IMR-90 (cell line): ENCODE measurements at regions not wholly inside any gene's neighbourhood (a gene's known extent, or its start where the extent isn't known, plus 50 kb on each side); places are given as distances from the start of the nearest gene placed in this dataset.

Source experiments
- ATAC-seq: fragments of 200-7000 bp; cut with Tn5 transposase; 2 replicates; pipeline ENCODE4 v1.9.1; 2020; ENCODE audit warnings: low read depth, mild to moderate bottlenecking, moderate library complexity
- BruUV-seq: library from RNA; stranded (reverse); fragments of 400-500 nt; replicated peaks from 2 replicates; lab custom pipeline; 2021; lab: Mats Ljungman, UMichigan
- CTCF ChIA-PET: fragments of 300-600 bp; formaldehyde crosslinking; extraction: SDS; loops from one replicate; lab custom pipeline; 2021; ENCODE audit warnings: antibody characterized with exemption; lab: Yijun Ruan, JAX
- POLR2A ChIA-PET: fragments of 300-600 bp; sonication (Branson Sonifier 250); formaldehyde crosslinking; loops from one replicate; lab custom pipeline; 2022; ENCODE audit warnings: antibody characterized with exemption; ENCODE audit not compliant: unreplicated experiment; lab: Charles Lee
- DNase-seq: peaks from one replicate; pipeline ENCODE4 v3.0.0; 2013
- H2AFZ ChIP-seq: replicated peaks from 2 replicates; pipeline ENCODE3; 2013; ENCODE audit warnings: low read length, mild to moderate bottlenecking; ENCODE audit not compliant: poor library complexity
- H2AK5ac ChIP-seq: 2 replicates; pipeline ENCODE4 v1.6.1; 2013; ENCODE audit warnings: low read depth, low read length, inconsistent platforms
- H2AK9ac ChIP-seq: replicated peaks from 2 replicates; pipeline ENCODE3; 2013; ENCODE audit warnings: mild to moderate bottlenecking, low read depth, low read length, moderate library complexity; ENCODE audit not compliant: poor library complexity
- H2BK120ac ChIP-seq: 2 replicates; pipeline ENCODE4 v1.6.1; 2013; ENCODE audit warnings: low read depth, low read length, inconsistent platforms
- H2BK15ac ChIP-seq: 3 replicates; pipeline ENCODE4 v1.6.1; 2013; ENCODE audit warnings: low read depth, low read length, inconsistent platforms
- H2BK20ac ChIP-seq: 2 replicates; pipeline ENCODE4 v1.6.1; 2013; ENCODE audit warnings: low read depth, mild to moderate bottlenecking, inconsistent platforms, low read length, moderate library complexity
- H2BK5ac ChIP-seq: 2 replicates; pipeline ENCODE4 v1.6.1; 2013; ENCODE audit warnings: mild to moderate bottlenecking, low read depth, low read length, inconsistent platforms; ENCODE audit not compliant: poor library complexity, severe bottlenecking
- H3K14ac ChIP-seq: replicated peaks from 2 replicates; pipeline ENCODE4 v1.6.1; 2013; ENCODE audit warnings: low read depth, low read length, inconsistent platforms
- H3K18ac ChIP-seq: 2 replicates; pipeline ENCODE4 v1.6.1; 2013; ENCODE audit warnings: low read depth, low read length, control low read depth
- H3K23ac ChIP-seq: 2 replicates; pipeline ENCODE4 v1.6.1; 2013; ENCODE audit warnings: low read depth, low read length, inconsistent platforms
- H3K27ac ChIP-seq: 2 replicates; pipeline ENCODE4 v1.5.1; 2013; ENCODE audit warnings: mild to moderate bottlenecking, control low read depth, low read length; ENCODE audit not compliant: insufficient read depth
- H3K27me3 ChIP-seq: 2 replicates; pipeline ENCODE4 v1.6.1; 2013; ENCODE audit warnings: low read length; ENCODE audit not compliant: control insufficient read depth, insufficient read depth
- H3K36me3 ChIP-seq: 2 replicates; pipeline ENCODE4 v1.6.1; 2013; ENCODE audit warnings: low read length, mixed read lengths; ENCODE audit not compliant: control insufficient read depth, insufficient read depth
- H3K4ac ChIP-seq: 2 replicates; pipeline ENCODE4 v1.6.1; 2013; ENCODE audit warnings: low read depth, low read length, inconsistent platforms
- H3K4me1 ChIP-seq: 2 replicates; pipeline ENCODE4 v1.6.1; 2013; ENCODE audit warnings: low read length, mixed read lengths; ENCODE audit not compliant: control insufficient read depth, insufficient read depth
- H3K4me2 ChIP-seq: 2 replicates; pipeline ENCODE4 v1.6.1; 2013; ENCODE audit warnings: low read depth, mild to moderate bottlenecking, control low read depth, low read length, moderate library complexity
- H3K4me3 ChIP-seq: 2 replicates; pipeline ENCODE4 v1.5.1; 2013; ENCODE audit warnings: low read depth, mild to moderate bottlenecking, control low read depth, low read length, moderate library complexity; ENCODE audit not compliant: insufficient read depth
- H3K56ac ChIP-seq: 2 replicates; pipeline ENCODE4 v1.6.1; 2013; ENCODE audit warnings: low read length, inconsistent platforms; ENCODE audit not compliant: insufficient read depth; ENCODE audit errors: extremely low read depth
- H3K79me1 ChIP-seq, 2 experiments: 2 replicates each; pipeline ENCODE4 v1.6.1; 2013; ENCODE audit warnings: low read length in 2 of 2, inconsistent platforms in 1 of 2, low read depth in 1 of 2
- H3K9ac ChIP-seq: 2 replicates; pipeline ENCODE4 v1.6.1; 2013; ENCODE audit warnings: low read depth, low read length, control low read depth
- H3K9me1 ChIP-seq: 2 replicates; pipeline ENCODE4 v1.6.1; 2013; ENCODE audit warnings: low read length, inconsistent platforms; ENCODE audit not compliant: insufficient read depth
- H3K9me3 ChIP-seq: 2 replicates; pipeline ENCODE4 v1.6.1; 2013; ENCODE audit warnings: low read length; ENCODE audit not compliant: control insufficient read depth, insufficient read depth
- H4K20me1 ChIP-seq: 2 replicates; pipeline ENCODE4 v1.6.1; 2013; ENCODE audit warnings: low read length, inconsistent platforms; ENCODE audit not compliant: insufficient read depth
- H4K5ac ChIP-seq: 2 replicates; pipeline ENCODE4 v1.6.1; 2013; ENCODE audit warnings: mild to moderate bottlenecking, low read depth, low read length, control low read depth
- H4K8ac ChIP-seq, 2 experiments: 2 replicates each; pipeline ENCODE4 v1.6.1; 2013; ENCODE audit warnings: low read depth in 2 of 2, low read length in 2 of 2, control low read depth in 1 of 2, inconsistent platforms in 1 of 2
- H4K91ac ChIP-seq: 2 replicates; pipeline ENCODE4 v1.6.1; 2013; ENCODE audit warnings: low read depth, low read length, inconsistent platforms; ENCODE audit not compliant: insufficient read depth
- BHLHE40 ChIP-seq: fragments of 150-350 bp; IDR thresholded peaks from 2 replicates; pipeline ENCODE4 v1.6.1; 2016; ENCODE audit warnings: mild to moderate bottlenecking, low read depth, low read length
- CEBPB ChIP-seq: IDR thresholded peaks from 2 replicates; pipeline ENCODE4 v1.6.1; 2012; ENCODE audit warnings: low read depth, low read length, improper control_type of control experiment
- CHD1 ChIP-seq: IDR thresholded peaks from 2 replicates; pipeline ENCODE4 v1.6.1; 2012; ENCODE audit warnings: low read depth, low read length, improper control_type of control experiment
- FOS ChIP-seq: fragments of 150-350 bp; IDR thresholded peaks from 2 replicates; pipeline ENCODE4 v1.6.1; 2016; ENCODE audit warnings: low read depth, low read length
- MAFK ChIP-seq: IDR thresholded peaks from 2 replicates; pipeline ENCODE4 v1.6.1; 2012; ENCODE audit warnings: low read depth, low read length, improper control_type of control experiment
- MAZ ChIP-seq: IDR thresholded peaks from 2 replicates; pipeline ENCODE4 v1.6.1; 2012; ENCODE audit warnings: low read depth, mild to moderate bottlenecking, low read length, improper control_type of control experiment, moderate library complexity, borderline replicate concordance
- NFE2L2 ChIP-seq: fragments of 150-350 bp; IDR thresholded peaks from 2 replicates; pipeline ENCODE4 v1.6.1; 2016; ENCODE audit warnings: low read depth, mild to moderate bottlenecking, low read length
- POLR2A ChIP-seq: IDR thresholded peaks from 2 replicates; pipeline ENCODE4 v1.6.1; 2012; ENCODE audit warnings: mild to moderate bottlenecking, low read depth, low read length
- RAD21 ChIP-seq: IDR thresholded peaks from 2 replicates; pipeline ENCODE4 v1.6.1; 2012; ENCODE audit warnings: low read length, improper control_type of control experiment
- RCOR1 ChIP-seq: IDR thresholded peaks from 2 replicates; pipeline ENCODE4 v1.6.1; 2012; ENCODE audit warnings: mild to moderate bottlenecking, low read length, improper control_type of control experiment; ENCODE audit not compliant: insufficient replicate concordance
- RFX5 ChIP-seq: IDR thresholded peaks from 2 replicates; pipeline ENCODE4 v1.8.0; 2012; ENCODE audit warnings: low read depth, mild to moderate bottlenecking, low read length, moderate library complexity
- SMC3 ChIP-seq: fragments of 150-350 bp; IDR thresholded peaks from 2 replicates; pipeline ENCODE4 v1.6.1; 2016; ENCODE audit warnings: low read depth, mild to moderate bottlenecking, antibody characterized with exemption, low read length, moderate library complexity
- WGBS, 2 experiments: methylation state at CpG; one replicate each; pipeline versions ENCODE4 v1.1.5 to v1.1.7; 2013; ENCODE audit warnings: missing lambda C conversion rate in 2 of 2; ENCODE audit not compliant: insufficient read length in 1 of 2; ENCODE audit errors: extremely low coverage in 2 of 2; 5-methylcytosine and 5-hydroxymethylcytosine counted together
- dilution Hi-C: fragments of 300-500 bp; cut with HindIII; formaldehyde crosslinking; loops from one replicate; pipeline ENCODE4 v1.14.3; 2018; ENCODE audit warnings: low sequenced_read_pairs; ENCODE audit not compliant: unreplicated experiment
- in situ Hi-C: fragments of 300-500 bp; cut with MboI; formaldehyde crosslinking; loops from 3 replicates; pipeline ENCODE4 v1.14.3; 2019; ENCODE audit warnings: low sequenced_read_pairs, inconsistent platforms, mixed read lengths
- intact Hi-C: fragments of 100-400 bp; cut with micrococcal nuclease; formaldehyde crosslinking; loops from 2 replicates; pipeline ENCODE4 v1.10.0; 2022
- TF ChIP-seq, protein P1 (sequence below): conservative IDR thresholded peaks from 2 replicates; pipeline ENCODE4 v1.5.1; 2012; ENCODE audit warnings: mild to moderate bottlenecking, low read depth, low read length, improper control_type of control experiment
- TF ChIP-seq, protein P2 (sequence below): fragments of 150-350 bp; IDR thresholded peaks from 2 replicates; pipeline ENCODE4 v1.6.1; 2017; ENCODE audit warnings: mild to moderate bottlenecking, antibody characterized with exemption, low read length, low read depth
- TF ChIP-seq, protein P3 (sequence below): fragments of 150-350 bp; IDR thresholded peaks from 2 replicates; pipeline ENCODE4 v1.6.1; 2016; ENCODE audit warnings: low read depth, mild to moderate bottlenecking, low read length, moderate library complexity, borderline replicate concordance

DNA sequence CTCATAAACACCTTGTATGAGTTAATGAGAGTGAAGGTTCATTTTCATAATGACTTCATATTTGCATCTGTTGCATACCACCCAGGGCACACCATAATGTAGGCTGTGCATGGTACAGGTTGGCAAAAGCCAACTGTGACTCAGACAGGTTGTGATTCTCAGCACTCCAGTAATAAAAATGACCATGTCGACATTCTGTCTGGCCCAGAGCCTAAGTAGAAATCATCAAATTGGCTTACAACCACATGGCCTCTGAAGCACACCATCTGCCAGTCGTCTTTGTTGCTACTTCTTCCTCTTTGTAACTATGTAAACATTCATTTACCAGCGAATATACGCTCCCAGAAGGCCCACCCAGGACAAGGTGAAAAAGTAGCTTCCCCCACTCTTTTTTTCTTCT is 459.5 kb downstream of the GASK1B start:
- Histone ChIP-seq H4K91ac (no peak overlapping the region), H3K27ac (no peak overlapping the region), H3K9ac (no peak overlapping the region), H4K5ac (no peak overlapping the region), H3K36me3 (no peaks in the 10 kb centered on the region), H3K18ac (no peak overlapping the region), H2BK120ac (no peak overlapping the region), H3K4me1 (no peaks in the 10 kb centered on the region), H2BK5ac (no peak overlapping the region), H3K56ac (no peak overlapping the region), H3K27me3 (no peaks in the 10 kb centered on the region), H3K4ac (no peak overlapping the region), H3K4me2 (no peak overlapping the region), H2BK15ac (no peak overlapping the region), H4K20me1 (no peaks in the 10 kb centered on the region), H3K79me1 (no peaks in the 10 kb centered on the region), H2AFZ (no peak overlapping the region), H2AK9ac (no peak overlapping the region), H3K9me3 (no peaks in the 10 kb centered on the region), H3K9me1 (no peaks in the 10 kb centered on the region), H2AK5ac (no peak overlapping the region), H3K4me3 (no peak overlapping the region), H3K23ac (no peak overlapping the region), H3K14ac (no peak overlapping the region), H4K8ac (no peak overlapping the region), H2BK20ac (no peak overlapping the region)
- in situ Hi-C loops, result no loop called here
- ATAC-seq, result no peak
- DNase-seq, result no peak
- no TSS peak for BruUV-seq
- WGBS, 2 experiments, result 14% methylated on average over 1 of the region's 4 CpGs; no CpG with 5 or more reads in 1 of the 2 experiments
- TF ChIP-seq MAZ (no peak), BHLHE40 (no peak), CHD1 (no peak), SMC3 (no peak), CEBPB (no peak), RFX5 (no peak), NFE2L2 (no peak), RCOR1 (no peak), RAD21 (no peak), MAFK (no peak), POLR2A (no peak), FOS (no peak)
- TF ChIP-seq, protein P1, sequence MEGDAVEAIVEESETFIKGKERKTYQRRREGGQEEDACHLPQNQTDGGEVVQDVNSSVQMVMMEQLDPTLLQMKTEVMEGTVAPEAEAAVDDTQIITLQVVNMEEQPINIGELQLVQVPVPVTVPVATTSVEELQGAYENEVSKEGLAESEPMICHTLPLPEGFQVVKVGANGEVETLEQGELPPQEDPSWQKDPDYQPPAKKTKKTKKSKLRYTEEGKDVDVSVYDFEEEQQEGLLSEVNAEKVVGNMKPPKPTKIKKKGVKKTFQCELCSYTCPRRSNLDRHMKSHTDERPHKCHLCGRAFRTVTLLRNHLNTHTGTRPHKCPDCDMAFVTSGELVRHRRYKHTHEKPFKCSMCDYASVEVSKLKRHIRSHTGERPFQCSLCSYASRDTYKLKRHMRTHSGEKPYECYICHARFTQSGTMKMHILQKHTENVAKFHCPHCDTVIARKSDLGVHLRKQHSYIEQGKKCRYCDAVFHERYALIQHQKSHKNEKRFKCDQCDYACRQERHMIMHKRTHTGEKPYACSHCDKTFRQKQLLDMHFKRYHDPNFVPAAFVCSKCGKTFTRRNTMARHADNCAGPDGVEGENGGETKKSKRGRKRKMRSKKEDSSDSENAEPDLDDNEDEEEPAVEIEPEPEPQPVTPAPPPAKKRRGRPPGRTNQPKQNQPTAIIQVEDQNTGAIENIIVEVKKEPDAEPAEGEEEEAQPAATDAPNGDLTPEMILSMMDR, result no peak
- TF ChIP-seq, protein P2, sequence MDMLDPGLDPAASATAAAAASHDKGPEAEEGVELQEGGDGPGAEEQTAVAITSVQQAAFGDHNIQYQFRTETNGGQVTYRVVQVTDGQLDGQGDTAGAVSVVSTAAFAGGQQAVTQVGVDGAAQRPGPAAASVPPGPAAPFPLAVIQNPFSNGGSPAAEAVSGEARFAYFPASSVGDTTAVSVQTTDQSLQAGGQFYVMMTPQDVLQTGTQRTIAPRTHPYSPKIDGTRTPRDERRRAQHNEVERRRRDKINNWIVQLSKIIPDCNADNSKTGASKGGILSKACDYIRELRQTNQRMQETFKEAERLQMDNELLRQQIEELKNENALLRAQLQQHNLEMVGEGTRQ, result no peak
- TF ChIP-seq, protein P3, sequence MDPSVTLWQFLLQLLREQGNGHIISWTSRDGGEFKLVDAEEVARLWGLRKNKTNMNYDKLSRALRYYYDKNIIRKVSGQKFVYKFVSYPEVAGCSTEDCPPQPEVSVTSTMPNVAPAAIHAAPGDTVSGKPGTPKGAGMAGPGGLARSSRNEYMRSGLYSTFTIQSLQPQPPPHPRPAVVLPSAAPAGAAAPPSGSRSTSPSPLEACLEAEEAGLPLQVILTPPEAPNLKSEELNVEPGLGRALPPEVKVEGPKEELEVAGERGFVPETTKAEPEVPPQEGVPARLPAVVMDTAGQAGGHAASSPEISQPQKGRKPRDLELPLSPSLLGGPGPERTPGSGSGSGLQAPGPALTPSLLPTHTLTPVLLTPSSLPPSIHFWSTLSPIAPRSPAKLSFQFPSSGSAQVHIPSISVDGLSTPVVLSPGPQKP, result no peak
- ChIA-PET POLR2A (no interaction called here), CTCF (interaction anchor here (0.6 kb wide), 1 partner anchor 107 kb away, joined by 4 read pairs; no protein-coding TSS in a partner anchor)
- intact Hi-C loops, result no loop called here
- dilution Hi-C loops, result no loop called here
